Hepatocyte (in vitro differentiated cells): ENCODE measurements at regions not wholly inside any gene's neighbourhood (a gene's known extent, or its start where the extent isn't known, plus 50 kb on each side); places are given as distances from the start of the nearest gene placed in this dataset.
"Not testable (repeated sequence)": the region's sequence is repeated elsewhere in the genome, so short reads cannot be mapped to it uniquely, and the experiment has no call there.

ENCODE experiments used
- DNase-seq: peaks from one replicate; pipeline ENCODE4 v3.0.0-alpha.2; 2016; ENCODE audit warnings: low spot score
- H2AFZ ChIP-seq: fragments of 200-600 bp; sonication (generic); 2 replicates; pipeline ENCODE4 v1.6.0; 2016; ENCODE audit warnings: antibody characterized with exemption, mild to moderate bottlenecking
- H3K27ac ChIP-seq: fragments of 200-600 bp; sonication (generic); 2 replicates; pipeline ENCODE4 v1.5.1; 2016; ENCODE audit warnings: mild to moderate bottlenecking
- H3K27me3 ChIP-seq: fragments of 200-600 bp; sonication (generic); 2 replicates; pipeline ENCODE4 v1.6.1; 2016
- H3K36me3 ChIP-seq: fragments of 200-600 bp; sonication (generic); replicated peaks from 2 replicates; pipeline ENCODE4 v1.5.1; 2016; ENCODE audit warnings: low read depth; ENCODE audit not compliant: insufficient read depth
- H3K4me1 ChIP-seq: fragments of 200-600 bp; sonication (generic); 2 replicates; pipeline ENCODE4 v1.5.1; 2016; ENCODE audit warnings: mild to moderate bottlenecking, moderate library complexity; ENCODE audit not compliant: insufficient read depth
- H3K4me2 ChIP-seq: fragments of 200-600 bp; sonication (generic); 2 replicates; pipeline ENCODE4 v1.6.0; 2016
- H3K4me3 ChIP-seq: fragments of 200-600 bp; sonication (generic); 2 replicates; pipeline ENCODE4 v1.5.1; 2016; ENCODE audit warnings: mild to moderate bottlenecking
- H3K79me2 ChIP-seq: fragments of 200-600 bp; sonication (generic); 2 replicates; pipeline ENCODE4 v1.6.0; 2017; ENCODE audit warnings: mild to moderate bottlenecking
- H3K9me2 ChIP-seq: fragments of 200-600 bp; sonication (generic); replicated peaks from 2 replicates; pipeline ENCODE4 v1.6.0; 2017; ENCODE audit warnings: mild to moderate bottlenecking; ENCODE audit not compliant: insufficient read depth
- H3K9me3 ChIP-seq: fragments of 200-600 bp; sonication (generic); 2 replicates; pipeline ENCODE4 v1.5.1; 2016; ENCODE audit warnings: low read depth, mild to moderate bottlenecking
- H4K20me1 ChIP-seq: fragments of 200-600 bp; sonication (generic); 2 replicates; pipeline ENCODE4 v1.6.0; 2016; ENCODE audit warnings: mild to moderate bottlenecking; ENCODE audit not compliant: insufficient read depth, poor library complexity, severe bottlenecking
- EZH2 ChIP-seq: fragments of 200-600 bp; sonication (generic); IDR thresholded peaks from 2 replicates; pipeline ENCODE4 v1.6.1; 2016; ENCODE audit warnings: antibody characterized with exemption, mild to moderate bottlenecking, borderline replicate concordance
- EZH2phosphoT487 ChIP-seq: fragments of 200-600 bp; sonication (generic); IDR thresholded peaks from one replicate; pipeline ENCODE4 v1.6.1; 2018; ENCODE audit warnings: antibody characterized with exemption, mild to moderate bottlenecking, low read depth, moderate library complexity; ENCODE audit not compliant: unreplicated experiment, severe bottlenecking
- WGBS: methylation state at CpG from one replicate; pipeline ENCODE4 v1.1.6; 2016; ENCODE audit warnings: low lambda C conversion rate; ENCODE audit errors: missing lambda C conversion rate; 5-methylcytosine and 5-hydroxymethylcytosine counted together
- TF ChIP-seq, protein P1 (sequence below): fragments of 200-600 bp; sonication (generic); IDR thresholded peaks from 2 replicates; pipeline ENCODE4 v1.5.1; 2016; ENCODE audit warnings: antibody characterized with exemption, mild to moderate bottlenecking; ENCODE audit not compliant: poor library complexity

DNA sequence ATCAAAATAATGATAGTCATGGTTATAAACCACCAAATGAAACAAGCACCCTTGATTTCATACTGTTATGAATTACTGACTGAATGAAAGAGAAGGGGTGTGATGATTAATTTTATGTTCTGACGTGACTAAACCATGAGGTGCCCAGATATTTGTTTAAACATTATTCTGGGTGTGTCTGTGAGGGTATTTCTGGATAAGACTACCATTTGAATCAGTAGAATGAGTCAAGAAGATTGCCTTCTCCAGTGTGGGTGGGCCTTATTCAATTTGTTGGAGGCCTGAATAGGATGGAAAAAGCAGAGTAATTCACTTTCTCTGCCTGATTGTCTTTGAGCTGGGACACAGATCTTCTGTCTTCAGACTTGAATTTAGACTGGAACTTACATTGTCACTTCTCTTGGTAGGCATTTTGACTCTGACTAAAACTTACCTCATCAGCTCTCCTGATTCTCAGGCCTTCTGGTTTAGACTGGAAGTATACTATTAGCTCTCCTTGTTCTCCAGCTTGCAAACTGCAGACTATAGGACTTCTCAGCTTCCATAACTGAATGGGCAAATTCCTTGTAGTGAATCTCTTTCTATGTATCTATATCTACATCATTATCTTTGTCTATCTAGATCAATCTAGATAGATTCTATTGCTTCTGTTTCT lies 321.9 kb upstream of the TARS1 start:
- no peak for DNase-seq
- H4K20me1 ChIP-seq = no peaks in the 10 kb centered on the region
- H3K36me3 ChIP-seq = no peaks in the 10 kb centered on the region
- no peak overlapping the region for H2AFZ ChIP-seq
- H3K4me3 ChIP-seq = no peak overlapping the region
- H3K79me2 ChIP-seq = no peaks in the 10 kb centered on the region
- no peaks in the 10 kb centered on the region for H3K4me1 ChIP-seq
- no peaks in the 10 kb centered on the region for H3K27me3 ChIP-seq
- TF ChIP-seq EZH2 = no peak
- TF ChIP-seq EZH2phosphoT487 = no peak
- TF ChIP-seq, protein P1, sequence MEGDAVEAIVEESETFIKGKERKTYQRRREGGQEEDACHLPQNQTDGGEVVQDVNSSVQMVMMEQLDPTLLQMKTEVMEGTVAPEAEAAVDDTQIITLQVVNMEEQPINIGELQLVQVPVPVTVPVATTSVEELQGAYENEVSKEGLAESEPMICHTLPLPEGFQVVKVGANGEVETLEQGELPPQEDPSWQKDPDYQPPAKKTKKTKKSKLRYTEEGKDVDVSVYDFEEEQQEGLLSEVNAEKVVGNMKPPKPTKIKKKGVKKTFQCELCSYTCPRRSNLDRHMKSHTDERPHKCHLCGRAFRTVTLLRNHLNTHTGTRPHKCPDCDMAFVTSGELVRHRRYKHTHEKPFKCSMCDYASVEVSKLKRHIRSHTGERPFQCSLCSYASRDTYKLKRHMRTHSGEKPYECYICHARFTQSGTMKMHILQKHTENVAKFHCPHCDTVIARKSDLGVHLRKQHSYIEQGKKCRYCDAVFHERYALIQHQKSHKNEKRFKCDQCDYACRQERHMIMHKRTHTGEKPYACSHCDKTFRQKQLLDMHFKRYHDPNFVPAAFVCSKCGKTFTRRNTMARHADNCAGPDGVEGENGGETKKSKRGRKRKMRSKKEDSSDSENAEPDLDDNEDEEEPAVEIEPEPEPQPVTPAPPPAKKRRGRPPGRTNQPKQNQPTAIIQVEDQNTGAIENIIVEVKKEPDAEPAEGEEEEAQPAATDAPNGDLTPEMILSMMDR = no peak
- 77% methylated on average over 1 of the region's 1 CpG for WGBS
- no peak overlapping the region for H3K27ac ChIP-seq
- H3K9me3 ChIP-seq = no peaks in the 10 kb centered on the region
- no peak overlapping the region for H3K4me2 ChIP-seq
- H3K9me2 ChIP-seq = no peaks in the 10 kb centered on the region

DNA sequence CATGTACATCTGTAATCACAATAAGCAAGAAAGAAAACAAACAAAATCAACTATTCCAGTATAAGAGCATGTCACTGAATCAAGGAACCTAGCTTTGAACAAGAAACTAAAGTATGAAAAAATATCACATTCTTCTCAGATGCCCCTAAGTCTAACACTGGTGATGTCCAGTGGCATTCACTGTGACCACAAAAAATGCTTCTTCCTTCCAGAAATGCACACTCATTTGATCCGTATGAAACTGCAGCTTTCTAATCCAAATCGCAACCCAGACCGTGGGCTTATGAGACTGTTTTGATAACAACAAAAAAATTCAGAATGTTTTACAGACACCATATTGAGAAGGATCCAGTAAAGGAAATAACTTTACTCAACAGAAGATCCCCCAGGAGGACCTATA lies 320.1 kb upstream of the TARS1 start:
- no peaks in the 10 kb centered on the region for H3K9me3 ChIP-seq
- no peak for DNase-seq
- no peak overlapping the region for H2AFZ ChIP-seq
- H3K4me3 ChIP-seq = no peak overlapping the region
- H3K4me1 ChIP-seq = no peaks in the 10 kb centered on the region
- no peaks in the 10 kb centered on the region for H3K27me3 ChIP-seq
- no peak overlapping the region for H3K4me2 ChIP-seq
- H3K27ac ChIP-seq = no peak overlapping the region
- H4K20me1 ChIP-seq = no peaks in the 10 kb centered on the region
- no peaks in the 10 kb centered on the region for H3K36me3 ChIP-seq
- WGBS = 93% methylated on average over 3 of the region's 3 CpGs
- no peak for TF ChIP-seq EZH2
- TF ChIP-seq EZH2phosphoT487 = no peak
- TF ChIP-seq, protein P1 = no peak
- H3K9me2 ChIP-seq = no peaks in the 10 kb centered on the region
- no peaks in the 10 kb centered on the region for H3K79me2 ChIP-seq

DNA sequence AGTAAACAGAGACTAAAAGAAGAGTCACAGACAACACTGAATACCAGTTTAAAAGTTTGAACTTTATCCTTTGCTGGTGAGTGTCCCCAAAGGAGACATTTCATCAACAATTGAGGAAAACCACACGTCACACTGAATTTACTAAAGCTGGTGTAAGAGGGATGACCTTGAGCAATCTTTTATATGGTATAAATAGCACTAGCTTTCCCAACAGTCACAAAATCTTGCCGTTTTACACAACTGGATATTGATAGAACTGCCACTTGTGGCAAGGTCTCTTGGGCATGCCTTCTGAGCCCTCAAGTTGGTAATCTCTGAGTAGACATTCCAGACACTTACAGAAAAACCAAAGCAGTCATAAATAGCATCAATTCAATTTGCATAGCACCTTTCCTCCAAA lies 311.5 kb upstream of the TARS1 start:
- H2AFZ ChIP-seq = no peak overlapping the region
- H3K36me3 ChIP-seq = no peaks in the 10 kb centered on the region
- no peaks in the 10 kb centered on the region for H3K9me3 ChIP-seq
- 78% methylated on average over 2 of the region's 2 CpGs for WGBS
- no peak overlapping the region for H3K27ac ChIP-seq
- TF ChIP-seq EZH2 (no peak), EZH2phosphoT487 (no peak)
- TF ChIP-seq, protein P1 = no peak
- H3K4me3 ChIP-seq = no peak overlapping the region
- no peak overlapping the region for H3K4me2 ChIP-seq
- H3K4me1 ChIP-seq = no peaks in the 10 kb centered on the region
- no peaks in the 10 kb centered on the region for H3K27me3 ChIP-seq
- no peaks in the 10 kb centered on the region for H4K20me1 ChIP-seq
- H3K9me2 ChIP-seq = no peaks in the 10 kb centered on the region
- DNase-seq = no peak
- no peaks in the 10 kb centered on the region for H3K79me2 ChIP-seq

DNA sequence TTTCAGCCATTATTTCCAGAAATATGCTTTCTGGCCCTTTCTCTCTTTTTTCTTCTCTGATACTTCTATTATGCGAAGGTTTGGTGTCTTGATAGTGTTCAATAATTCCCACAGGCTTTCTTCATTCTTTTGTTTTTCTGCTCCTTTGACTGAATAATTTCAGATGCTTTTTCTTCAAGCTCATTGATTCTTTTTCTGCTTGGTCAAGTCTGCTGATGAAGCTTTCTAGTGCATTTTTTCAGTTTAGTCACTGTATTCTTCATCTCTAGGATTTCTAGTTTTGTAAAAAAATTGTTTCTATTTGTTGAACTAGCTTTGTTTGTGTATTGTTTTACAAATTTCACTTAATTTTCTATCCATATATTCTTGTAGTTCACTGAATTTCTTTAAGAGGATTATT lies 304.0 kb upstream of the TARS1 start:
- H3K27me3 ChIP-seq = no peaks in the 10 kb centered on the region
- TF ChIP-seq, protein P1 = no peak
- no peak for TF ChIP-seq EZH2phosphoT487
- TF ChIP-seq EZH2 = no peak
- no peaks in the 10 kb centered on the region for H3K4me1 ChIP-seq
- H2AFZ ChIP-seq = no peak overlapping the region
- H3K27ac ChIP-seq = no peak overlapping the region
- no peak for DNase-seq
- H3K4me2 ChIP-seq = no peak overlapping the region
- no peak overlapping the region for H3K4me3 ChIP-seq
- 77% methylated on average over 1 of the region's 1 CpG for WGBS
- H4K20me1 ChIP-seq = no peaks in the 10 kb centered on the region
- no peaks in the 10 kb centered on the region for H3K79me2 ChIP-seq
- H3K9me3 ChIP-seq = peaks cover 6% of the 10 kb centered on the region
- H3K9me2 ChIP-seq = no peaks in the 10 kb centered on the region
- no peaks in the 10 kb centered on the region for H3K36me3 ChIP-seq

DNA sequence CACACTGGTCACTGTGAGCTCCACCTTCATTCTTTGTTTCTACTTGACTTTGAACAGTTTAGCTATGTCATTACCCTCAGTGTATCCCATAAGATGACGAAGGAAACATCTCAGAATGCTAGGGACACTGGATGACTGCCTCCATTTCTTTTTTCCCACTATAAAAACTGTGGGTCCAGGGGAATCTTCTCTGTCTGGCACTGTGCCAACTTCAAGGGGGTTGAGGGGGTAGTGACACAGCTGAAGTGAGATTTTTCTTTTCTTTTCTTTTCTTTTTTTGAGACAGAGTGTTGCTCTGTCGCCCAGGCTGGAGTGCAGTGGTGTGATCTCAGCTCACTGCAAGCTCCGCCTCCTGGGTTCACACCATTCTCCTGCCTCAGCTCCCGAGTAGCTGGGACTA lies 302.6 kb upstream of the TARS1 start:
- H3K27ac ChIP-seq, H3K79me2 ChIP-seq, H4K20me1 ChIP-seq, H2AFZ ChIP-seq, H3K9me2 ChIP-seq, H3K4me1 ChIP-seq, H3K27me3 ChIP-seq, DNase-seq, H3K4me3 ChIP-seq, H3K36me3 ChIP-seq, H3K4me2 ChIP-seq, H3K9me3 ChIP-seq: not testable (repeated sequence)
- WGBS = 77% methylated on average over 3 of the region's 4 CpGs
